H1 (cell line): ENCODE measurements at regions not wholly inside any gene's neighbourhood (a gene's known extent, or its start where the extent isn't known, plus 50 kb on each side); places are given as distances from the start of the nearest gene placed in this dataset.

Experiments
- CBX8 ChIP-seq: fragments of 300-800, 300-1000 bp; sonication (generic); IDR thresholded peaks from 2 replicates; pipeline ENCODE4 v1.7.1; 2016; ENCODE audit warnings: low read depth, low read length, borderline replicate concordance
- EZH2 ChIP-seq: fragments of 200-600 bp; sonication (generic); IDR thresholded peaks from 2 replicates; pipeline ENCODE4 v1.7.1; 2012; ENCODE audit warnings: low read depth, mild to moderate bottlenecking, moderate library complexity, low read length, inconsistent platforms; ENCODE audit not compliant: severe bottlenecking
- GTF2F1 ChIP-seq: IDR thresholded peaks from 2 replicates; pipeline ENCODE4 v1.6.1; 2012; ENCODE audit warnings: low read depth, low read length, improper control_type of control experiment, borderline replicate concordance
- MAFK ChIP-seq: IDR thresholded peaks from 2 replicates; pipeline ENCODE4 v1.6.1; 2012; ENCODE audit warnings: low read depth, mild to moderate bottlenecking, improper control_type of control experiment, low read length
- SAP30 ChIP-seq: fragments of 300-600 bp; sonication (generic); IDR thresholded peaks from 2 replicates; pipeline ENCODE4 v1.7.1; 2012; ENCODE audit warnings: low read length, moderate library complexity, mild to moderate bottlenecking, inconsistent platforms; ENCODE audit not compliant: insufficient read depth, insufficient replicate concordance
- TBP ChIP-seq: IDR thresholded peaks from 2 replicates; pipeline ENCODE4 v1.6.1; 2011; ENCODE audit warnings: low read depth, low read length, improper control_type of control experiment

- no peak for TF ChIP-seq SAP30
- TF ChIP-seq TBP = no peak
- TF ChIP-seq MAFK = no peak
- no peak for TF ChIP-seq GTF2F1
- TF ChIP-seq EZH2 = no peak
- no peak for TF ChIP-seq CBX8
These were observed 527.4 kb downstream of the C4orf33 start (continued) for GRCh38 chr4:129623233-129623875.
